GM18868 (cell line): ENCODE measurements at regions not wholly inside any gene's neighbourhood (a gene's known extent, or its start where the extent isn't known, plus 50 kb on each side); places are given as distances from the start of the nearest gene placed in this dataset.
"Not testable (repeated sequence)": the region's sequence is repeated elsewhere in the genome, so short reads cannot be mapped to it uniquely, and the experiment has no call there.

Experiments used
- ATAC-seq: cut with Tn5 transposase; IDR thresholded peaks from one replicate; pipeline ENCODE4 v1.9.1; 2021; ENCODE audit warnings: mild to moderate bottlenecking, moderate library complexity; ENCODE audit not compliant: unreplicated experiment

- ATAC-seq, result no peak
These were observed 283.7 kb upstream of the KCNH7 start for GRCh38 chr2:163122257-163122656.

- ATAC-seq, result no peak
These were observed 282.9 kb upstream of the KCNH7 start for GRCh38 chr2:163121483-163121882.

GRCh38 chr2:163119966-163120365 is 281.4 kb upstream of the KCNH7 start:
- no peak for ATAC-seq

- no peak for ATAC-seq
These were observed 248.4 kb upstream of the KCNH7 start for GRCh38 chr2:163086940-163087339.

GRCh38 chr2:163085366-163086024 is 246.9 kb upstream of the KCNH7 start:
- ATAC-seq, result not testable (repeated sequence)

GRCh38 chr2:163081754-163082153 is 243.2 kb upstream of the KCNH7 start:
- ATAC-seq, result peak; percentile 74

- no peak for ATAC-seq
These were observed 238.7 kb upstream of the KCNH7 start for GRCh38 chr2:163077241-163077640.

GRCh38 chr2:163066085-163066484 is 227.5 kb upstream of the KCNH7 start:
- no peak for ATAC-seq

- ATAC-seq, result no peak
These were observed 224.0 kb upstream of the KCNH7 start for GRCh38 chr2:163062524-163062923.

- no peak for ATAC-seq
These were observed 208.0 kb upstream of the KCNH7 start for GRCh38 chr2:163046615-163047014.

- no peak for ATAC-seq
These were observed 207.3 kb upstream of the KCNH7 start for GRCh38 chr2:163045830-163046229.

- no peak for ATAC-seq
These were observed 205.5 kb upstream of the KCNH7 start for GRCh38 chr2:163044114-163044513.

GRCh38 chr2:163043201-163043600 is 204.6 kb upstream of the KCNH7 start:
- no peak for ATAC-seq

GRCh38 chr2:163039266-163039665 is 200.7 kb upstream of the KCNH7 start:
- no peak for ATAC-seq

- ATAC-seq, result no peak
These were observed 190.2 kb upstream of the KCNH7 start for GRCh38 chr2:163028807-163029206.

GRCh38 chr2:163026136-163026775 is 187.7 kb upstream of the KCNH7 start:
- not testable (repeated sequence) for ATAC-seq

- ATAC-seq, result not testable (repeated sequence)
These were observed 178.3 kb upstream of the KCNH7 start for GRCh38 chr2:163016882-163017281.

- no peak for ATAC-seq
These were observed 172.4 kb upstream of the KCNH7 start for GRCh38 chr2:163011000-163011399.

- no peak for ATAC-seq
These were observed 170.1 kb upstream of the KCNH7 start for GRCh38 chr2:163008642-163009041.

GRCh38 chr2:162994718-162995117 is 156.2 kb upstream of the KCNH7 start:
- peak; percentile 59 for ATAC-seq

- no peak for ATAC-seq
These were observed 154.3 kb upstream of the KCNH7 start for GRCh38 chr2:162992828-162993227.

- no peak for ATAC-seq
These were observed 150.9 kb upstream of the KCNH7 start for GRCh38 chr2:162989507-162989906.

- no peak for ATAC-seq
These were observed 136.2 kb upstream of the KCNH7 start for GRCh38 chr2:162974771-162975170.
